Uterus (tissue), 2 donors: ENCODE measurements at regions not wholly inside any gene's neighbourhood (a gene's known extent, or its start where the extent isn't known, plus 50 kb on each side); places are given as distances from the start of the nearest gene placed in this dataset.

Experiments used
- POLR2A ChIP-seq, 2 donors: fragments of 450-650 bp; IDR thresholded peaks; one replicate each; pipeline ENCODE4 v1.6.1; 2016; ENCODE audit warnings: antibody characterized with exemption in 2 of 2, mild to moderate bottlenecking in 1 of 2, moderate library complexity in 1 of 2
- TF ChIP-seq, protein P1 (sequence below), 4 experiments: fragments of 200-600 bp in 2 of 4; fragments of 450-650 bp in 2 of 4; sonication (generic) in 2 of 4; IDR thresholded peaks; one replicate each; pipeline ENCODE4 v1.5.1; 2016 to 2019; ENCODE audit warnings: antibody characterized with exemption in 4 of 4, mild to moderate bottlenecking in 2 of 4, moderate library complexity in 1 of 4

DNA sequence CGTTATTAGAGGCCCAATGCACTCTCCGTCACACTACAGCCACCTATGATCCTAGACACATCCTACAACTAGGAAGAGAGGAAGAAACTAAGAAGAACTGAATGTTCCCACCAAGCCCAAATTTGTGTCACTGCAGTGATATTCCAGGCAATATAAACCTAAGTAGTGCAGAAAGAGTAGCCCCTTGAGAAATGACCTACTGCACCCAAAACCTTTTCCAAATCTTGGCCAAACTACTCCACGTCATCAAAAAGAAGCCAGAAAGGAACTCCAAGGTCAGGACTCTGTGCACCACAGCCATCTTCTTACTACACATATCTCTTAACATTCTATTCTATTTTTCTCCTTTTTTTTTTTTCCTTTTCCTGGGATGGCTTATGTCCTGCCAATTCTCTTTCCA is 60.2 kb downstream of the ADAMTS1 start:
- TF ChIP-seq, protein P1, sequence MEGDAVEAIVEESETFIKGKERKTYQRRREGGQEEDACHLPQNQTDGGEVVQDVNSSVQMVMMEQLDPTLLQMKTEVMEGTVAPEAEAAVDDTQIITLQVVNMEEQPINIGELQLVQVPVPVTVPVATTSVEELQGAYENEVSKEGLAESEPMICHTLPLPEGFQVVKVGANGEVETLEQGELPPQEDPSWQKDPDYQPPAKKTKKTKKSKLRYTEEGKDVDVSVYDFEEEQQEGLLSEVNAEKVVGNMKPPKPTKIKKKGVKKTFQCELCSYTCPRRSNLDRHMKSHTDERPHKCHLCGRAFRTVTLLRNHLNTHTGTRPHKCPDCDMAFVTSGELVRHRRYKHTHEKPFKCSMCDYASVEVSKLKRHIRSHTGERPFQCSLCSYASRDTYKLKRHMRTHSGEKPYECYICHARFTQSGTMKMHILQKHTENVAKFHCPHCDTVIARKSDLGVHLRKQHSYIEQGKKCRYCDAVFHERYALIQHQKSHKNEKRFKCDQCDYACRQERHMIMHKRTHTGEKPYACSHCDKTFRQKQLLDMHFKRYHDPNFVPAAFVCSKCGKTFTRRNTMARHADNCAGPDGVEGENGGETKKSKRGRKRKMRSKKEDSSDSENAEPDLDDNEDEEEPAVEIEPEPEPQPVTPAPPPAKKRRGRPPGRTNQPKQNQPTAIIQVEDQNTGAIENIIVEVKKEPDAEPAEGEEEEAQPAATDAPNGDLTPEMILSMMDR (IDR thresholded peaks at IDR 0.05): no peak
- no peak for TF ChIP-seq POLR2A (IDR thresholded peaks at IDR 0.05)
